ENCODE measurements at regions not wholly inside any gene's neighbourhood (a gene's known extent, or its start where the extent isn't known, plus 50 kb on each side); places are given as distances from the start of the nearest gene placed in this dataset.

- no peaks in the 10 kb centered on the region for H3K27me3 ChIP-seq (ENCODE audit: control insufficient read depth in 3 of 3, insufficient read depth in 3 of 3, low read length in 3 of 3)
- H3K9me3 ChIP-seq (ENCODE audit: control insufficient read depth in 2 of 2, insufficient read depth in 1 of 2, low read depth in 1 of 2, low read length in 1 of 2), result no peaks in the 10 kb centered on the region
- H3K36me3 ChIP-seq (ENCODE audit: control insufficient read depth in 3 of 3, insufficient read depth in 2 of 3, low read depth in 1 of 3, low read length in 3 of 3), result no peaks in the 10 kb centered on the region
- H3K27ac ChIP-seq (ENCODE audit: low read depth in 1 of 3, low read length in 2 of 3), result no peak overlapping the region
- WGBS, 3 donors, result 70 to 81% (median 79%) methylated on average over 6 of the region's 6 CpGs
- DNase-seq (no peak), FAIRE-seq (no peak)
- H3K4me3 ChIP-seq (ENCODE audit: low read depth in 1 of 3, low read length in 3 of 3), result no peak overlapping the region
- H3K4me1 ChIP-seq (ENCODE audit: control insufficient read depth in 3 of 3, insufficient read depth in 2 of 3, low read depth in 1 of 3, low read length in 2 of 3), result no peaks in the 10 kb centered on the region
These were observed 516.7 kb upstream of the CFAP20DC start for GRCh38 chr3:59566481-59566975.

GRCh38 chr3:59565125-59565524 is 515.3 kb upstream of the CFAP20DC start:
- WGBS, 3 donors, result 55 to 81% (median 71%) methylated on average over 2 of the region's 2 CpGs
- no peak overlapping the region for H3K4me3 ChIP-seq (ENCODE audit: low read depth in 1 of 3, low read length in 3 of 3)
- no peak for FAIRE-seq

GRCh38 chr3:59563966-59564365 is 514.1 kb upstream of the CFAP20DC start:
- DNase-seq (no peak), FAIRE-seq (no peak)
- Histone ChIP-seq H3K36me3 (ENCODE audit: control insufficient read depth in 3 of 3, insufficient read depth in 2 of 3, low read depth in 1 of 3, low read length in 3 of 3) (no peaks in the 10 kb centered on the region), H3K4me3 (ENCODE audit: low read depth in 1 of 3, low read length in 3 of 3) (no peak overlapping the region), H3K27ac (ENCODE audit: low read depth in 1 of 3, low read length in 2 of 3) (no peak overlapping the region), H3K4me1 (ENCODE audit: control insufficient read depth in 3 of 3, insufficient read depth in 2 of 3, low read depth in 1 of 3, low read length in 2 of 3) (no peaks in the 10 kb centered on the region), H3K27me3 (ENCODE audit: control insufficient read depth in 3 of 3, insufficient read depth in 3 of 3, low read length in 3 of 3) (no peaks in the 10 kb centered on the region), H3K9me3 (ENCODE audit: control insufficient read depth in 2 of 2, insufficient read depth in 1 of 2, low read depth in 1 of 2, low read length in 1 of 2) (no peaks in the 10 kb centered on the region)
- WGBS, 3 donors, result 92 to 100% (median 95%) methylated on average over 1 of the region's 1 CpG

More at GRCh38 chr3:59565125-59565524, 515.3 kb upstream of the CFAP20DC start:
- no peak overlapping the region for H3K27ac ChIP-seq (ENCODE audit: low read depth in 1 of 3, low read length in 2 of 3)
- H3K36me3 ChIP-seq (ENCODE audit: control insufficient read depth in 3 of 3, insufficient read depth in 2 of 3, low read depth in 1 of 3, low read length in 3 of 3), result no peaks in the 10 kb centered on the region
- no peaks in the 10 kb centered on the region for H3K4me1 ChIP-seq (ENCODE audit: control insufficient read depth in 3 of 3, insufficient read depth in 2 of 3, low read depth in 1 of 3, low read length in 2 of 3)
- no peaks in the 10 kb centered on the region for H3K27me3 ChIP-seq (ENCODE audit: control insufficient read depth in 3 of 3, insufficient read depth in 3 of 3, low read length in 3 of 3)
- DNase-seq, result no peak
- no peaks in the 10 kb centered on the region for H3K9me3 ChIP-seq (ENCODE audit: control insufficient read depth in 2 of 2, insufficient read depth in 1 of 2, low read depth in 1 of 2, low read length in 1 of 2)

GRCh38 chr3:59563072-59563605 is 513.3 kb upstream of the CFAP20DC start:
- Histone ChIP-seq H3K4me3 (ENCODE audit: low read depth in 1 of 3, low read length in 3 of 3) (no peak overlapping the region), H3K9me3 (ENCODE audit: control insufficient read depth in 2 of 2, insufficient read depth in 1 of 2, low read depth in 1 of 2, low read length in 1 of 2) (no peaks in the 10 kb centered on the region), H3K27me3 (ENCODE audit: control insufficient read depth in 3 of 3, insufficient read depth in 3 of 3, low read length in 3 of 3) (no peaks in the 10 kb centered on the region), H3K36me3 (ENCODE audit: control insufficient read depth in 3 of 3, insufficient read depth in 2 of 3, low read depth in 1 of 3, low read length in 3 of 3) (no peaks in the 10 kb centered on the region), H3K27ac (ENCODE audit: low read depth in 1 of 3, low read length in 2 of 3) (no peak overlapping the region), H3K4me1 (ENCODE audit: control insufficient read depth in 3 of 3, insufficient read depth in 2 of 3, low read depth in 1 of 3, low read length in 2 of 3) (no peaks in the 10 kb centered on the region)
- WGBS, 3 donors, result 91 to 97% (median 95%) methylated on average over 4 of the region's 4 CpGs
- DNase-seq (no peak), FAIRE-seq (no peak)

- no peaks in the 10 kb centered on the region for H3K27me3 ChIP-seq (ENCODE audit: control insufficient read depth in 3 of 3, insufficient read depth in 3 of 3, low read length in 3 of 3)
- 74% methylated on average over 4 of the region's 4 CpGs for WGBS, 3 donors
- no peak overlapping the region for H3K27ac ChIP-seq (ENCODE audit: low read depth in 1 of 3, low read length in 2 of 3)
- FAIRE-seq (no peak), DNase-seq (no peak)
- H3K4me3 ChIP-seq (ENCODE audit: low read depth in 1 of 3, low read length in 3 of 3), result no peak overlapping the region
- H3K9me3 ChIP-seq (ENCODE audit: control insufficient read depth in 2 of 2, insufficient read depth in 1 of 2, low read depth in 1 of 2, low read length in 1 of 2), result no peaks in the 10 kb centered on the region
- H3K36me3 ChIP-seq (ENCODE audit: control insufficient read depth in 3 of 3, insufficient read depth in 2 of 3, low read depth in 1 of 3, low read length in 3 of 3), result no peaks in the 10 kb centered on the region
- no peaks in the 10 kb centered on the region for H3K4me1 ChIP-seq (ENCODE audit: control insufficient read depth in 3 of 3, insufficient read depth in 2 of 3, low read depth in 1 of 3, low read length in 2 of 3)
These were observed 510.1 kb upstream of the CFAP20DC start for GRCh38 chr3:59559721-59560435.

- FAIRE-seq (no peak), DNase-seq (no peak)
- Histone ChIP-seq H3K9me3 (ENCODE audit: control insufficient read depth in 2 of 2, insufficient read depth in 1 of 2, low read depth in 1 of 2, low read length in 1 of 2) (no peaks in the 10 kb centered on the region), H3K27me3 (ENCODE audit: control insufficient read depth in 3 of 3, insufficient read depth in 3 of 3, low read length in 3 of 3) (no peaks in the 10 kb centered on the region), H3K36me3 (ENCODE audit: control insufficient read depth in 3 of 3, insufficient read depth in 2 of 3, low read depth in 1 of 3, low read length in 3 of 3) (no peaks in the 10 kb centered on the region), H3K27ac (ENCODE audit: low read depth in 1 of 3, low read length in 2 of 3) (no peak overlapping the region), H3K4me1 (ENCODE audit: control insufficient read depth in 3 of 3, insufficient read depth in 2 of 3, low read depth in 1 of 3, low read length in 2 of 3) (no peaks in the 10 kb centered on the region), H3K4me3 (ENCODE audit: low read depth in 1 of 3, low read length in 3 of 3) (no peak overlapping the region)
- WGBS, 3 donors, result 32 to 53% (median 43%) methylated on average over 1 of the region's 1 CpG
These were observed 509.3 kb upstream of the CFAP20DC start for GRCh38 chr3:59558906-59559720.

GRCh38 chr3:59555593-59556315 is 505.9 kb upstream of the CFAP20DC start:
- H3K27ac ChIP-seq (ENCODE audit: low read depth in 1 of 3, low read length in 2 of 3), result no peak overlapping the region
- FAIRE-seq (no peak), DNase-seq (no peak)
- H3K4me1 ChIP-seq (ENCODE audit: control insufficient read depth in 3 of 3, insufficient read depth in 2 of 3, low read depth in 1 of 3, low read length in 2 of 3), result no peaks in the 10 kb centered on the region
- 75 to 88% (median 82%) methylated on average over 6 of the region's 6 CpGs for WGBS, 3 donors
- H3K9me3 ChIP-seq (ENCODE audit: control insufficient read depth in 2 of 2, insufficient read depth in 1 of 2, low read depth in 1 of 2, low read length in 1 of 2), result no peaks in the 10 kb centered on the region
- H3K27me3 ChIP-seq (ENCODE audit: control insufficient read depth in 3 of 3, insufficient read depth in 3 of 3, low read length in 3 of 3), result no peaks in the 10 kb centered on the region
- H3K36me3 ChIP-seq (ENCODE audit: control insufficient read depth in 3 of 3, insufficient read depth in 2 of 3, low read depth in 1 of 3, low read length in 3 of 3), result no peaks in the 10 kb centered on the region
- H3K4me3 ChIP-seq (ENCODE audit: low read depth in 1 of 3, low read length in 3 of 3), result no peak overlapping the region

GRCh38 chr3:59553076-59553475 is 503.3 kb upstream of the CFAP20DC start:
- no peaks in the 10 kb centered on the region for H3K27me3 ChIP-seq (ENCODE audit: control insufficient read depth in 3 of 3, insufficient read depth in 3 of 3, low read length in 3 of 3)
- no peaks in the 10 kb centered on the region for H3K9me3 ChIP-seq (ENCODE audit: control insufficient read depth in 2 of 2, insufficient read depth in 1 of 2, low read depth in 1 of 2, low read length in 1 of 2)
- WGBS, 3 donors, result 68 to 83% (median 76%) methylated on average over 3 of the region's 3 CpGs
- no peaks in the 10 kb centered on the region for H3K36me3 ChIP-seq (ENCODE audit: control insufficient read depth in 3 of 3, insufficient read depth in 2 of 3, low read depth in 1 of 3, low read length in 3 of 3)
- no peak overlapping the region for H3K27ac ChIP-seq (ENCODE audit: low read depth in 1 of 3, low read length in 2 of 3)
- H3K4me1 ChIP-seq (ENCODE audit: control insufficient read depth in 3 of 3, insufficient read depth in 2 of 3, low read depth in 1 of 3, low read length in 2 of 3), result no peaks in the 10 kb centered on the region
- no peak for FAIRE-seq
- no peak for DNase-seq
- H3K4me3 ChIP-seq (ENCODE audit: low read depth in 1 of 3, low read length in 3 of 3), result no peak overlapping the region

Measured in small intestine (tissue), 7 donors.